Astrocyte (in vitro differentiated cells and primary cell): ENCODE measurements at regions not wholly inside any gene's neighbourhood (a gene's known extent, or its start where the extent isn't known, plus 50 kb on each side); places are given as distances from the start of the nearest gene placed in this dataset.

Experiments
- DNase-seq: peaks from one replicate; pipeline ENCODE4 v3.0.0-alpha.2; 2010; ENCODE audit warnings: low read depth
- FAIRE-seq: peaks from 2 replicates; lab custom pipeline; 2011; peaks lifted over from hg19 to GRCh38; lab: Jason Lieb, UNC
- H2AFZ ChIP-seq: 2 replicates; pipeline ENCODE4 v1.6.0; 2012; ENCODE audit warnings: low read depth, low read length, inconsistent platforms
- H3K27ac ChIP-seq: 2 replicates; pipeline ENCODE4 v1.5.1; 2011; ENCODE audit warnings: low read depth, low read length, inconsistent platforms
- H3K27me3 ChIP-seq: 2 replicates; pipeline ENCODE4 v1.6.0; 2011; ENCODE audit warnings: low read length, inconsistent platforms; ENCODE audit not compliant: insufficient read depth
- H3K36me3 ChIP-seq: 2 replicates; pipeline ENCODE4 v1.5.1; 2011; ENCODE audit warnings: low read length, inconsistent platforms; ENCODE audit not compliant: insufficient read depth
- H3K4me1 ChIP-seq: 2 replicates; pipeline ENCODE4 v1.5.1; 2011; ENCODE audit warnings: low read length, inconsistent platforms; ENCODE audit not compliant: insufficient read depth
- H3K4me2 ChIP-seq: 2 replicates; pipeline ENCODE4 v1.6.0; 2012; ENCODE audit warnings: low read length, inconsistent platforms
- H3K4me3 ChIP-seq: 2 replicates; pipeline ENCODE4 v1.5.1; 2011; ENCODE audit warnings: low read depth, mild to moderate bottlenecking, low read length, inconsistent platforms; ENCODE audit not compliant: insufficient read depth
- H3K79me2 ChIP-seq: 2 replicates; pipeline ENCODE4 v1.6.0; 2012; ENCODE audit warnings: mild to moderate bottlenecking, low read length, inconsistent platforms; ENCODE audit not compliant: insufficient read depth
- H3K9ac ChIP-seq: 2 replicates; pipeline ENCODE4 v1.6.0; 2012; ENCODE audit warnings: mild to moderate bottlenecking, low read length, inconsistent platforms
- H3K9me3 ChIP-seq: 2 replicates; pipeline ENCODE4 v1.5.1; 2012; ENCODE audit warnings: low read depth, mild to moderate bottlenecking, low read length, inconsistent platforms; ENCODE audit not compliant: insufficient read depth
- H4K20me1 ChIP-seq: 2 replicates; pipeline ENCODE4 v1.6.0; 2012; ENCODE audit warnings: low read length, inconsistent platforms; ENCODE audit not compliant: insufficient read depth
- H3K27ac Mint-ChIP-seq: one replicate; pipeline ENCODE4 v1.8.0; 2021; ENCODE audit warnings: mild to moderate bottlenecking, mixed read lengths; ENCODE audit not compliant: unreplicated experiment
- H3K27me3 Mint-ChIP-seq: one replicate; pipeline ENCODE4 v1.8.0; 2021; ENCODE audit warnings: low read depth, mixed read lengths; ENCODE audit not compliant: unreplicated experiment
- H3K36me3 Mint-ChIP-seq: one replicate; pipeline ENCODE4 v1.8.0; 2021; ENCODE audit warnings: low read depth, mixed read lengths; ENCODE audit not compliant: unreplicated experiment
- H3K4me1 Mint-ChIP-seq: one replicate; pipeline ENCODE4 v1.8.0; 2021; ENCODE audit warnings: low read depth, mixed read lengths; ENCODE audit not compliant: unreplicated experiment
- H3K4me3 Mint-ChIP-seq: one replicate; pipeline ENCODE4 v1.8.0; 2021; ENCODE audit warnings: mild to moderate bottlenecking, moderate library complexity, mixed read lengths; ENCODE audit not compliant: unreplicated experiment
- H3K9me3 Mint-ChIP-seq: one replicate; pipeline ENCODE4 v1.8.0; 2021; ENCODE audit warnings: mild to moderate bottlenecking, mixed read lengths; ENCODE audit not compliant: unreplicated experiment
- CTCF ChIP-seq: IDR thresholded peaks from 2 replicates; pipeline ENCODE4 v1.5.1; 2011; ENCODE audit warnings: low read depth, mild to moderate bottlenecking, inconsistent platforms, low read length, moderate library complexity; ENCODE audit not compliant: insufficient read depth
- EZH2 ChIP-seq: IDR thresholded peaks from 2 replicates; pipeline ENCODE4 v1.6.1; 2012; ENCODE audit warnings: mild to moderate bottlenecking, low read length, inconsistent platforms; ENCODE audit not compliant: insufficient read depth

GRCh38 chr21:38936240-38936639, 130.5 kb downstream of the ETS2 start:
- Histone ChIP-seq H3K4me2 (no peak overlapping the region), H3K4me1 (no peaks in the 10 kb centered on the region), H2AFZ (no peak overlapping the region), H3K27ac (no peak overlapping the region), H3K9me3 (no peaks in the 10 kb centered on the region), H3K36me3 (no peaks in the 10 kb centered on the region), H3K9ac (no peak overlapping the region), H3K27me3 (peaks cover 8% of the 10 kb centered on the region), H3K4me3 (no peak overlapping the region), H4K20me1 (no peaks in the 10 kb centered on the region), H3K79me2 (no peaks in the 10 kb centered on the region)
- DNase-seq (no peak), FAIRE-seq (no peak)
- Mint-ChIP-seq H3K27me3 (peaks cover 29% of the 10 kb centered on the region), H3K9me3 (peaks cover 3% of the 10 kb centered on the region), H3K4me1 (peaks cover 7% of the 10 kb centered on the region), H3K27ac (no peak overlapping the region), H3K4me3 (no peak overlapping the region), H3K36me3 (peaks cover 1% of the 10 kb centered on the region)
- TF ChIP-seq CTCF: no peak
- TF ChIP-seq EZH2: no peak

- Histone ChIP-seq H3K27ac (no peak overlapping the region), H3K9me3 (no peaks in the 10 kb centered on the region), H3K27me3 (peaks cover 8% of the 10 kb centered on the region), H3K4me3 (no peak overlapping the region), H3K9ac (no peak overlapping the region), H3K4me2 (no peak overlapping the region), H3K36me3 (no peaks in the 10 kb centered on the region), H3K79me2 (no peaks in the 10 kb centered on the region), H4K20me1 (no peaks in the 10 kb centered on the region), H2AFZ (no peak overlapping the region), H3K4me1 (no peaks in the 10 kb centered on the region)
- no peak overlapping the region for H3K27ac Mint-ChIP-seq
- FAIRE-seq (no peak), DNase-seq (no peak)
- no peak for TF ChIP-seq EZH2
- no peak for TF ChIP-seq CTCF
- H3K27me3 Mint-ChIP-seq: peaks cover 26% of the 10 kb centered on the region
- peaks cover 10% of the 10 kb centered on the region for H3K9me3 Mint-ChIP-seq
- no peak overlapping the region for H3K4me3 Mint-ChIP-seq
- H3K4me1 Mint-ChIP-seq: peaks cover 10% of the 10 kb centered on the region
- peaks cover 4% of the 10 kb centered on the region for H3K36me3 Mint-ChIP-seq
Observed at GRCh38 chr21:38933731-38934130, 128.0 kb downstream of the ETS2 start.

GRCh38 chr21:38931291-38931690, 125.6 kb downstream of the ETS2 start:
- peaks cover 16% of the 10 kb centered on the region for H3K27me3 Mint-ChIP-seq

More at GRCh38 chr21:38931291-38931690, 125.6 kb downstream of the ETS2 start:
- no peaks in the 10 kb centered on the region for H3K9me3 ChIP-seq
- peaks cover 4% of the 10 kb centered on the region for H3K36me3 Mint-ChIP-seq
- no peak overlapping the region for H3K4me2 ChIP-seq
- H3K27ac Mint-ChIP-seq: no peak overlapping the region
- no peak overlapping the region for H3K9ac ChIP-seq
- peaks cover 14% of the 10 kb centered on the region for H3K9me3 Mint-ChIP-seq
- no peak overlapping the region for H3K4me3 ChIP-seq
- peaks cover 8% of the 10 kb centered on the region for H3K27me3 ChIP-seq
- DNase-seq: no peak
- peaks cover 6% of the 10 kb centered on the region for H3K4me1 Mint-ChIP-seq
- no peak overlapping the region for H3K4me3 Mint-ChIP-seq
- H2AFZ ChIP-seq: no peak overlapping the region
- H3K27ac ChIP-seq: no peak overlapping the region
- H3K4me1 ChIP-seq: peaks cover 4% of the 10 kb centered on the region
- H4K20me1 ChIP-seq: no peaks in the 10 kb centered on the region
- no peaks in the 10 kb centered on the region for H3K79me2 ChIP-seq
- H3K36me3 ChIP-seq: no peaks in the 10 kb centered on the region
- TF ChIP-seq EZH2 (no peak), CTCF (no peak)
- no peak for FAIRE-seq
